HG03108 (cell line): ENCODE measurements at regions not wholly inside any gene's neighbourhood (a gene's known extent, or its start where the extent isn't known, plus 50 kb on each side); places are given as distances from the start of the nearest gene placed in this dataset.
"Not testable (repeated sequence)": the region's sequence is repeated elsewhere in the genome, so short reads cannot be mapped to it uniquely, and the experiment has no call there.

ENCODE experiments used
- ATAC-seq: cut with Tn5 transposase; IDR thresholded peaks from one replicate; pipeline ENCODE4 v1.9.1; 2021; ENCODE audit warnings: moderate library complexity; ENCODE audit not compliant: unreplicated experiment

GRCh38 chrX:42020225-42020624 is 96.9 kb upstream of the CASK start:
- ATAC-seq, result no peak

- no peak for ATAC-seq
Observed at GRCh38 chrX:42017971-42018370, 94.6 kb upstream of the CASK start.

GRCh38 chrX:42000836-42001235 is 77.5 kb upstream of the CASK start:
- no peak for ATAC-seq

- ATAC-seq, result no peak
Observed at GRCh38 chrX:41984628-41985027, 61.3 kb upstream of the CASK start.

GRCh38 chrX:41982953-41983352 is 59.6 kb upstream of the CASK start:
- ATAC-seq, result no peak

GRCh38 chrX:41981481-41982013 is 58.2 kb upstream of the CASK start:
- ATAC-seq, result no peak

- ATAC-seq, result not testable (repeated sequence)
Observed at GRCh38 chrX:41974677-41975076, 51.3 kb upstream of the CASK start.

GRCh38 chrX:41973208-41973607 is 49.9 kb upstream of the CASK start:
- no peak for ATAC-seq
